CD4-positive, alpha-beta T cell (primary cell): ENCODE measurements at regions not wholly inside any gene's neighbourhood (a gene's known extent, or its start where the extent isn't known, plus 50 kb on each side); places are given as distances from the start of the nearest gene placed in this dataset.

ENCODE experiments used
- ATAC-seq: fragments of 200-7000 bp; cut with Tn5 transposase; one replicate; pipeline ENCODE4 v1.10.0; 2022; ENCODE audit warnings: mild to moderate bottlenecking; ENCODE audit not compliant: poor library complexity
- CTCF ChIA-PET: fragments of 350-600 bp; sonication (Branson Sonifier 250); formaldehyde crosslinking; loops from one replicate; lab custom pipeline; 2021; ENCODE audit warnings: antibody characterized with exemption, inconsistent platforms; lab: Charles Lee
- POLR2A ChIA-PET: fragments of 350-600 bp; sonication (Branson Sonifier 250); formaldehyde crosslinking; loops from one replicate; lab custom pipeline; 2021; ENCODE audit warnings: antibody characterized with exemption, inconsistent platforms; lab: Charles Lee
- DNase-seq, 14 experiments: peaks; one replicate each; pipeline ENCODE4 v3.0.0-alpha.2; 2013 to 2020; ENCODE audit warnings: mixed read lengths in 2 of 14
- H3K27ac ChIP-seq, 2 donors: one replicate each; pipeline versions ENCODE4 v1.5.1 to v1.7.0; 2013; ENCODE audit warnings: low read length in 2 of 2, low read depth in 1 of 2, mild to moderate bottlenecking in 1 of 2
- H3K27me3 ChIP-seq, 2 experiments: 1 replicate in 1 of 2; 2 replicates in 1 of 2; pipeline versions ENCODE4 v1.6.1 to v1.7.0; 2013; ENCODE audit warnings: low read length in 2 of 2, control low read depth in 1 of 2, mild to moderate bottlenecking in 1 of 2, moderate library complexity in 1 of 2; ENCODE audit not compliant: insufficient read depth in 2 of 2, control insufficient read depth in 1 of 2
- H3K36me3 ChIP-seq: one replicate; pipeline ENCODE4 v1.6.1; 2013; ENCODE audit warnings: low read length, control low read depth; ENCODE audit not compliant: insufficient read depth
- H3K4me1 ChIP-seq: one replicate; pipeline ENCODE4 v1.6.1; 2013; ENCODE audit warnings: low read length, control low read depth; ENCODE audit not compliant: insufficient read depth
- H3K4me3 ChIP-seq: one replicate; pipeline ENCODE4 v1.5.1; 2013; ENCODE audit warnings: mild to moderate bottlenecking, low read length, moderate library complexity
- H3K9me3 ChIP-seq, 2 experiments: 1 replicate in 1 of 2; 2 replicates in 1 of 2; pipeline versions ENCODE4 v1.6.1 to v1.7.0; 2013; ENCODE audit warnings: low read length in 2 of 2, mild to moderate bottlenecking in 2 of 2, control low read depth in 1 of 2, moderate library complexity in 1 of 2; ENCODE audit not compliant: control insufficient read depth in 1 of 2, insufficient read depth in 1 of 2
- H3K27ac Mint-ChIP-seq: one replicate; pipeline ENCODE4 v1.8.0; 2020; ENCODE audit warnings: mixed read lengths
- H3K27me3 Mint-ChIP-seq: one replicate; pipeline ENCODE4 v1.8.0; 2021; ENCODE audit warnings: mixed read lengths
- H3K36me3 Mint-ChIP-seq: one replicate; pipeline ENCODE4 v1.8.0; 2021; ENCODE audit warnings: low read depth, mixed read lengths
- H3K4me1 Mint-ChIP-seq: one replicate; pipeline ENCODE4 v1.8.0; 2021; ENCODE audit warnings: low read depth, mixed read lengths
- H3K4me3 Mint-ChIP-seq: one replicate; pipeline ENCODE4 v1.8.0; 2020; ENCODE audit warnings: mild to moderate bottlenecking, mixed read lengths
- H3K9me3 Mint-ChIP-seq: one replicate; pipeline ENCODE4 v1.8.0; 2020; ENCODE audit warnings: mixed read lengths
- CTCF ChIP-seq: fragments of 200-600 bp; IDR thresholded peaks from one replicate; pipeline ENCODE4 v1.8.0; 2022; ENCODE audit warnings: antibody characterized with exemption, mild to moderate bottlenecking
- intact Hi-C, 2 experiments: fragments of 100-400 bp; cut with DNase I in 1 of 2; cut with micrococcal nuclease in 1 of 2; formaldehyde crosslinking; loops; one replicate each; pipeline versions ENCODE4 v1.15.1 to v1.9.0; 2023 to 2025; cut with DNase I, micrococcal nuclease

- H3K27me3 ChIP-seq = peaks cover 17% of the 10 kb centered on the region in 2 experiments
- no peaks in the 10 kb centered on the region for H3K36me3 ChIP-seq
- ChIA-PET POLR2A (no interaction called here), CTCF (no interaction called here)
- H3K4me3 Mint-ChIP-seq = no peak overlapping the region
- H3K4me3 ChIP-seq = no peak overlapping the region
- no peaks in the 10 kb centered on the region for H3K9me3 Mint-ChIP-seq
- peaks cover 75% of the 10 kb centered on the region for H3K27me3 Mint-ChIP-seq
- H3K9me3 ChIP-seq = no peaks in the 10 kb centered on the region
- no peak overlapping the region for H3K27ac Mint-ChIP-seq
- ATAC-seq = no peak
- no peaks in the 10 kb centered on the region for H3K4me1 ChIP-seq
- no peak for TF ChIP-seq CTCF
- intact Hi-C loops = no loop called here
- no peaks in the 10 kb centered on the region for H3K4me1 Mint-ChIP-seq
- H3K36me3 Mint-ChIP-seq = no peaks in the 10 kb centered on the region
- H3K27ac ChIP-seq = no peak overlapping the region
- no peak for DNase-seq
Measured at GRCh38 chr15:62938825-62939224, 103.7 kb upstream of the TPM1 start.

GRCh38 chr15:62940093-62940754, 102.3 kb upstream of the TPM1 start:
- H3K9me3 ChIP-seq = no peaks in the 10 kb centered on the region
- peaks cover 66% of the 10 kb centered on the region for H3K27me3 Mint-ChIP-seq
- no peaks in the 10 kb centered on the region for H3K36me3 ChIP-seq
- H3K27ac Mint-ChIP-seq = no peak overlapping the region
- DNase-seq = no peak
- no peak for TF ChIP-seq CTCF
- no peaks in the 10 kb centered on the region for H3K9me3 Mint-ChIP-seq
- no peak overlapping the region for H3K27ac ChIP-seq
- no peak overlapping the region for H3K4me3 ChIP-seq
- ChIA-PET POLR2A (no interaction called here), CTCF (interaction anchor here (0.6 kb wide), 1 partner anchor 1761 kb away, joined by 3 read pairs; no protein-coding TSS in a partner anchor)
- intact Hi-C loops = no loop called here
- no peaks in the 10 kb centered on the region for H3K4me1 ChIP-seq
- H3K27me3 ChIP-seq = peaks cover 9 to 14% of the 10 kb centered on the region in 2 experiments
- no peaks in the 10 kb centered on the region for H3K4me1 Mint-ChIP-seq
- H3K36me3 Mint-ChIP-seq = no peaks in the 10 kb centered on the region
- H3K4me3 Mint-ChIP-seq = no peak overlapping the region
- no peak for ATAC-seq

- no peaks in the 10 kb centered on the region for H3K4me1 Mint-ChIP-seq
Measured at GRCh38 chr15:62940755-62941361, 101.7 kb upstream of the TPM1 start.

More at GRCh38 chr15:62940755-62941361, 101.7 kb upstream of the TPM1 start:
- Mint-ChIP-seq H3K27ac (no peak overlapping the region), H3K4me3 (no peak overlapping the region), H3K27me3 (peaks cover 60% of the 10 kb centered on the region), H3K9me3 (no peaks in the 10 kb centered on the region), H3K36me3 (no peaks in the 10 kb centered on the region)
- DNase-seq (peak in 2 of 14 experiments; percentile 9 to 26), ATAC-seq (no peak)
- H3K27me3 ChIP-seq = peaks cover 4 to 14% of the 10 kb centered on the region in 2 experiments
- no peak overlapping the region for H3K4me3 ChIP-seq
- CTCF ChIA-PET = interaction anchor here (0.6 kb wide), 1 partner anchor 1760 kb away, joined by 3 read pairs; no protein-coding TSS in a partner anchor
- no peaks in the 10 kb centered on the region for H3K4me1 ChIP-seq
- H3K36me3 ChIP-seq = no peaks in the 10 kb centered on the region
- no peaks in the 10 kb centered on the region for H3K9me3 ChIP-seq
- POLR2A ChIA-PET = no interaction called here
- intact Hi-C loops = no loop called here
- H3K27ac ChIP-seq = no peak overlapping the region
- no peak for TF ChIP-seq CTCF
